ENCODE measurements at regions not wholly inside any gene's neighbourhood (a gene's known extent, or its start where the extent isn't known, plus 50 kb on each side); places are given as distances from the start of the nearest gene placed in this dataset.

- TF ChIP-seq EZH2 (IDR thresholded peaks at IDR 0.05; ENCODE audit: insufficient read depth, low read length), result no peak
- TF ChIP-seq, protein P1, sequence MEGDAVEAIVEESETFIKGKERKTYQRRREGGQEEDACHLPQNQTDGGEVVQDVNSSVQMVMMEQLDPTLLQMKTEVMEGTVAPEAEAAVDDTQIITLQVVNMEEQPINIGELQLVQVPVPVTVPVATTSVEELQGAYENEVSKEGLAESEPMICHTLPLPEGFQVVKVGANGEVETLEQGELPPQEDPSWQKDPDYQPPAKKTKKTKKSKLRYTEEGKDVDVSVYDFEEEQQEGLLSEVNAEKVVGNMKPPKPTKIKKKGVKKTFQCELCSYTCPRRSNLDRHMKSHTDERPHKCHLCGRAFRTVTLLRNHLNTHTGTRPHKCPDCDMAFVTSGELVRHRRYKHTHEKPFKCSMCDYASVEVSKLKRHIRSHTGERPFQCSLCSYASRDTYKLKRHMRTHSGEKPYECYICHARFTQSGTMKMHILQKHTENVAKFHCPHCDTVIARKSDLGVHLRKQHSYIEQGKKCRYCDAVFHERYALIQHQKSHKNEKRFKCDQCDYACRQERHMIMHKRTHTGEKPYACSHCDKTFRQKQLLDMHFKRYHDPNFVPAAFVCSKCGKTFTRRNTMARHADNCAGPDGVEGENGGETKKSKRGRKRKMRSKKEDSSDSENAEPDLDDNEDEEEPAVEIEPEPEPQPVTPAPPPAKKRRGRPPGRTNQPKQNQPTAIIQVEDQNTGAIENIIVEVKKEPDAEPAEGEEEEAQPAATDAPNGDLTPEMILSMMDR (IDR thresholded peaks at IDR 0.05; ENCODE audit: insufficient read depth, low read depth, low read length), result no peak
Measured at GRCh38 chr13:29710511-29710910, 115.0 kb upstream of the SLC7A1 start.

Data from astrocyte (in vitro differentiated cells and primary cell).